HepG2 (cell line): ENCODE measurements at regions not wholly inside any gene's neighbourhood (a gene's known extent, or its start where the extent isn't known, plus 50 kb on each side); places are given as distances from the start of the nearest gene placed in this dataset.

ENCODE experiments used
- ATF1 ChIP-seq: IDR thresholded peaks from 2 replicates; pipeline ENCODE4 v1.6.1; 2016; ENCODE audit warnings: mild to moderate bottlenecking, control low read depth
- DPF2 ChIP-seq: sonication (generic); formaldehyde crosslinking; IDR thresholded peaks from 2 replicates; pipeline ENCODE4 v1.4.0; 2020; ENCODE audit warnings: mild to moderate bottlenecking, low read depth, missing genetic modification reagents, borderline replicate concordance
- EP300 ChIP-seq, 3 experiments: sonication (generic) in 1 of 3; formaldehyde crosslinking in 1 of 3; IDR thresholded peaks; 2 replicates each; pipeline versions ENCODE4 v1.5.1 to v1.6.1; 2011 to 2020; ENCODE audit warnings: low read depth in 2 of 3, low read length in 2 of 3, borderline replicate concordance in 1 of 3, improper control_type of control experiment in 1 of 3, mild to moderate bottlenecking in 1 of 3, missing genetic modification reagents in 1 of 3, moderate library complexity in 1 of 3
- FOXJ3 ChIP-seq: sonication (generic); formaldehyde crosslinking; IDR thresholded peaks from 2 replicates; pipeline ENCODE4 v1.4.0; 2020; ENCODE audit warnings: missing genetic modification reagents, mild to moderate bottlenecking, borderline replicate concordance
- FOXK1 ChIP-seq: sonication (generic); formaldehyde crosslinking; IDR thresholded peaks from 2 replicates; pipeline ENCODE4 v1.4.0; 2020; ENCODE audit warnings: low read depth, missing genetic modification reagents, borderline replicate concordance
- FOXP1 ChIP-seq, 2 experiments: fragments of 450-650 bp in 1 of 2; IDR thresholded peaks; 2 replicates each; pipeline ENCODE4 v1.6.1; 2017 to 2018; ENCODE audit warnings: antibody characterized with exemption in 1 of 2
- RCOR2 ChIP-seq: IDR thresholded peaks from 2 replicates; pipeline ENCODE4 v1.6.1; 2016; ENCODE audit warnings: missing biosample characterization, missing genetic modification reagents
- SALL1 ChIP-seq: sonication (generic); formaldehyde crosslinking; IDR thresholded peaks from 2 replicates; pipeline ENCODE4 v1.8.0; 2022; ENCODE audit warnings: mild to moderate bottlenecking, missing genetic modification reagents
- YEATS2 ChIP-seq: sonication (generic); formaldehyde crosslinking; IDR thresholded peaks from 2 replicates; pipeline ENCODE4 v1.4.0; 2020; ENCODE audit warnings: missing genetic modification reagents, borderline replicate concordance
- ZNF205 ChIP-seq: IDR thresholded peaks from 2 replicates; pipeline ENCODE4 v1.6.1; 2018; ENCODE audit warnings: missing biosample characterization, missing genetic modification reagents
- ZNF331 ChIP-seq: sonication (generic); formaldehyde crosslinking; IDR thresholded peaks from 2 replicates; pipeline ENCODE4 v1.4.0; 2020; ENCODE audit warnings: missing genetic modification reagents
- ZNF615 ChIP-seq: sonication (generic); formaldehyde crosslinking; IDR thresholded peaks from 2 replicates; pipeline ENCODE4 v1.5.0; 2020; ENCODE audit warnings: mild to moderate bottlenecking, missing genetic modification reagents, borderline replicate concordance
- ZNF709 ChIP-seq: sonication (generic); formaldehyde crosslinking; IDR thresholded peaks from 2 replicates; pipeline ENCODE4 v1.5.0; 2020; ENCODE audit warnings: mild to moderate bottlenecking, missing genetic modification reagents
- TF ChIP-seq, protein P1 (sequence below): sonication (generic); formaldehyde crosslinking; IDR thresholded peaks from 2 replicates; pipeline ENCODE4 v1.4.0; 2020; ENCODE audit warnings: missing genetic modification reagents
- TF ChIP-seq, protein P2 (sequence below): sonication (generic); formaldehyde crosslinking; IDR thresholded peaks from 2 replicates; pipeline ENCODE4 v1.5.0; 2020; ENCODE audit warnings: mild to moderate bottlenecking, missing genetic modification reagents, borderline replicate concordance
- TF ChIP-seq, protein P3 (sequence below): sonication (generic); IDR thresholded peaks from 2 replicates; pipeline ENCODE4 v1.6.1; 2016; ENCODE audit warnings: low read depth, borderline replicate concordance
- TF ChIP-seq, protein P4 (sequence below): sonication (generic); formaldehyde crosslinking; IDR thresholded peaks from 2 replicates; pipeline ENCODE4 v1.4.0; 2020; ENCODE audit warnings: missing genetic modification reagents

DNA sequence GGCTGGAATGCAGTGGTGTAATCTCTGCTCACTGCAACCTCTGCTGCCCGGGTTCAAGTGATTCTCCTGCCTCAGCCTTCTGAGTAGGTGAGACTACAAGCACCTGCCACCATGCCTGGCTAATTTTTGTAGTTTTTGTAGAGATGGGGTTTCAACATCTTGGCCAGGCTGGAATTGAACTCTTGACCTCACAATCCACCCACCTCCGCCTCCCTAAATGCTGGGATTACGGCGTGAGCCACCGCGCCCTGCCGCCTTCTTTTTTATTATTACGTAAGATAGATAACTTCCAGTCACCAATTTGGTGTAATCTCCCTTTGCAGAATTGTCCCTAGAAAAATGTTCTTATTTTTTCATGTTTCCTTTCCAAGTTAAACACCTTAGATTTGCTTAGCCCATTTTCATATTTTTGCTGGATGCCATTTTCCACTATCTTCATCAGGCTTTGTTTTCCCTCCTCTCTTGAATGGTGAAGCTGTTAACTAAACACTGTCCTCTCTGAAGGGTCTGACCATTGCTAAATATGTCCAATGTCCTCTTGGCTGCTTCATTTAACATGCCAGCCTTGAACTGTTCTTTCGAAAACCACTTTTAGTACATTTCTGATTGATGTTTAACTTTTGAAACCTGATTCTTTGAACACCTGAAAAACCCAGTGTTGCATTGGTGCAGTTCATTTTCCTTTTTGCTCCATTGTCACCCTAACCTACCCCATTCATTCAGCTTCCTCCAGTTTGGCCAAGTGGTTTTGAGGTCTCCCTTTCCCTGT lies 135.1 kb upstream of the PIK3R1 start (continued):
- TF ChIP-seq ZNF709 (CRISPR knock-in tag) (no peak), DPF2 (peak; percentile 48; the same call in 1 of the 2 replicates), RCOR2 (CRISPR knock-in tag) (0 out of 2 replicates have a peak, but pooled peaks have one; percentile 29), FOXP1 (IDR thresholded peaks at IDR 0.05) (no peak), FOXP1 (CRISPR knock-in tag; IDR thresholded peaks at IDR 0.05) (peak; percentile 33; the same call in 1 of the 2 replicates), SALL1 (CRISPR knock-in tag) (peak; percentile 44), ZNF205 (CRISPR knock-in tag) (peak; percentile 71), FOXJ3 (CRISPR knock-in tag) (peak; percentile 88; the same call in 1 of the 2 replicates), ATF1 (0 out of 2 replicates have a peak, but pooled peaks have one; percentile 36), ZNF331 (CRISPR knock-in tag) (peak; percentile 62; the same call in 1 of the 2 replicates), ZNF615 (CRISPR knock-in tag) (no peak), FOXK1 (CRISPR knock-in tag) (peak; percentile 37; the same call in 1 of the 2 replicates), YEATS2 (CRISPR knock-in tag) (no peak), EP300 (IDR thresholded peaks at IDR 0.05; ENCODE audit: low read depth in 2 of 2, low read length in 2 of 2) (peak in 1 of 2 experiments; percentile 91; a peak in 2 of 4 replicates), EP300 (CRISPR knock-in tag; IDR thresholded peaks at IDR 0.05; ENCODE audit: borderline replicate concordance) (peak; percentile 48; the same call in 1 of the 2 replicates)
- TF ChIP-seq, protein P1, sequence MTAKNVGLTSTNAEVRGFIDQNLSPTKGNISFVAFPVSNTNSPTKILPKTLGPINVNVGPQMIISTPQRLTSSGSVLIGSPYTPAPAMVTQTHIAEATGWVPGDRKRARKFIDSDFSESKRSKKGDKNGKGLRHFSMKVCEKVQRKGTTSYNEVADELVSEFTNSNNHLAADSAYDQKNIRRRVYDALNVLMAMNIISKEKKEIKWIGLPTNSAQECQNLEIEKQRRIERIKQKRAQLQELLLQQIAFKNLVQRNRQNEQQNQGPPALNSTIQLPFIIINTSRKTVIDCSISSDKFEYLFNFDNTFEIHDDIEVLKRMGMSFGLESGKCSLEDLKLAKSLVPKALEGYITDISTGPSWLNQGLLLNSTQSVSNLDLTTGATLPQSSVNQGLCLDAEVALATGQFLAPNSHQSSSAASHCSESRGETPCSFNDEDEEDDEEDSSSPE (CRISPR knock-in tag) = 0 out of 2 replicates have a peak, but pooled peaks have one; percentile 31
- TF ChIP-seq, protein P2, sequence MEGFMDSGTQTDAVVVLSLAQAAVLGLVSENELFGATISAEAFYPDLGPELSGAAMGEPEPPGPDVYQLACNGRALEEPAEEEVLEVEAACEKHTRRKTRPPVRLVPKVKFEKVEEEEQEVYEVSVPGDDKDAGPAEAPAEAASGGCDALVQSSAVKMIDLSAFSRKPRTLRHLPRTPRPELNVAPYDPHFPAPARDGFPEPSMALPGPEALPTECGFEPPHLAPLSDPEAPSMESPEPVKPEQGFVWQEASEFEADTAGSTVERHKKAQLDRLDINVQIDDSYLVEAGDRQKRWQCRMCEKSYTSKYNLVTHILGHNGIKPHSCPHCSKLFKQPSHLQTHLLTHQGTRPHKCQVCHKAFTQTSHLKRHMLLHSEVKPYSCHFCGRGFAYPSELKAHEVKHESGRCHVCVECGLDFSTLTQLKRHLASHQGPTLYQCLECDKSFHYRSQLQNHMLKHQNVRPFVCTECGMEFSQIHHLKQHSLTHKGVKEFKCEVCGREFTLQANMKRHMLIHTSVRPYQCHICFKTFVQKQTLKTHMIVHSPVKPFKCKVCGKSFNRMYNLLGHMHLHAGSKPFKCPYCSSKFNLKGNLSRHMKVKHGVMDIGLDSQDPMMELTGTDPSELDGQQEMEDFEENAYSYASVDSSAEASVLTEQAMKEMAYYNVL (CRISPR knock-in tag) = peak; percentile 52; the same call in 1 of the 2 replicates
- TF ChIP-seq, protein P3, sequence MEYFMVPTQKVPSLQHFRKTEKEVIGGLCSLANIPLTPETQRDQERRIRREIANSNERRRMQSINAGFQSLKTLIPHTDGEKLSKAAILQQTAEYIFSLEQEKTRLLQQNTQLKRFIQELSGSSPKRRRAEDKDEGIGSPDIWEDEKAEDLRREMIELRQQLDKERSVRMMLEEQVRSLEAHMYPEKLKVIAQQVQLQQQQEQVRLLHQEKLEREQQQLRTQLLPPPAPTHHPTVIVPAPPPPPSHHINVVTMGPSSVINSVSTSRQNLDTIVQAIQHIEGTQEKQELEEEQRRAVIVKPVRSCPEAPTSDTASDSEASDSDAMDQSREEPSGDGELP = peak; percentile 52; the same call in 1 of the 2 replicates
- TF ChIP-seq, protein P4, sequence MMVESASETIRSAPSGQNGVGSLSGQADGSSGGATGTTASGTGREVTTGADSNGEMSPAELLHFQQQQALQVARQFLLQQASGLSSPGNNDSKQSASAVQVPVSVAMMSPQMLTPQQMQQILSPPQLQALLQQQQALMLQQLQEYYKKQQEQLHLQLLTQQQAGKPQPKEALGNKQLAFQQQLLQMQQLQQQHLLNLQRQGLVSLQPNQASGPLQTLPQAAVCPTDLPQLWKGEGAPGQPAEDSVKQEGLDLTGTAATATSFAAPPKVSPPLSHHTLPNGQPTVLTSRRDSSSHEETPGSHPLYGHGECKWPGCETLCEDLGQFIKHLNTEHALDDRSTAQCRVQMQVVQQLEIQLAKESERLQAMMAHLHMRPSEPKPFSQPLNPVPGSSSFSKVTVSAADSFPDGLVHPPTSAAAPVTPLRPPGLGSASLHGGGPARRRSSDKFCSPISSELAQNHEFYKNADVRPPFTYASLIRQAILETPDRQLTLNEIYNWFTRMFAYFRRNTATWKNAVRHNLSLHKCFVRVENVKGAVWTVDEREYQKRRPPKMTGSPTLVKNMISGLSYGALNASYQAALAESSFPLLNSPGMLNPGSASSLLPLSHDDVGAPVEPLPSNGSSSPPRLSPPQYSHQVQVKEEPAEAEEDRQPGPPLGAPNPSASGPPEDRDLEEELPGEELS (CRISPR knock-in tag) = peak; percentile 72
